Keratinocyte (primary cell): ENCODE measurements at regions not wholly inside any gene's neighbourhood (a gene's known extent, or its start where the extent isn't known, plus 50 kb on each side); places are given as distances from the start of the nearest gene placed in this dataset.

ENCODE experiments used
- DNase-seq: peaks from one replicate; pipeline ENCODE4 v3.0.0-alpha.2; 2011; ENCODE audit warnings: low read depth, missing footprints, low spot score
- FAIRE-seq: peaks from 2 replicates; lab custom pipeline; 2011; peaks lifted over from hg19 to GRCh38; lab: Jason Lieb, UNC
- H2AFZ ChIP-seq: 2 replicates; pipeline ENCODE4 v1.6.0; 2012; ENCODE audit warnings: low read length, control low read depth, inconsistent platforms; ENCODE audit not compliant: control insufficient read depth
- H3K27ac ChIP-seq: 2 replicates; pipeline ENCODE4 v1.5.1; 2011; ENCODE audit warnings: low read length; ENCODE audit not compliant: control insufficient read depth, insufficient read depth
- H3K27me3 ChIP-seq: 3 replicates; pipeline ENCODE4 v1.6.0; 2011; ENCODE audit warnings: low read length; ENCODE audit not compliant: control insufficient read depth, insufficient read depth; ENCODE audit errors: extremely low read depth
- H3K36me3 ChIP-seq, 2 experiments: 2 replicates in 1 of 2; 3 replicates in 1 of 2; pipeline ENCODE4 v1.5.1; 2011; ENCODE audit warnings: low read length in 2 of 2, mild to moderate bottlenecking in 1 of 2; ENCODE audit not compliant: control insufficient read depth in 2 of 2, insufficient read depth in 2 of 2; ENCODE audit errors: extremely low read depth in 1 of 2
- H3K4me1 ChIP-seq: 3 replicates; pipeline ENCODE4 v1.5.1; 2011; ENCODE audit warnings: low read length; ENCODE audit not compliant: control insufficient read depth, insufficient read depth; ENCODE audit errors: extremely low read depth
- H3K4me2 ChIP-seq: 3 replicates; pipeline ENCODE4 v1.6.0; 2011; ENCODE audit warnings: low read depth, low read length; ENCODE audit not compliant: control insufficient read depth, insufficient read depth; ENCODE audit errors: extremely low read depth
- H3K4me3 ChIP-seq, 3 experiments: fragments of 200-600 bp in 1 of 3; sonication (generic) in 1 of 3; 2 replicates in 2 of 3; 3 replicates in 1 of 3; pipeline ENCODE4 v1.5.1; 2011 to 2016; ENCODE audit warnings: low read length in 3 of 3, mild to moderate bottlenecking in 3 of 3, control low read depth in 2 of 3, inconsistent platforms in 1 of 3, low read depth in 1 of 3, mixed read lengths in 1 of 3, mixed run types in 1 of 3, moderate library complexity in 1 of 3; ENCODE audit not compliant: control insufficient read depth in 2 of 3, insufficient read depth in 2 of 3; ENCODE audit errors: extremely low read depth in 1 of 3
- H3K79me2 ChIP-seq: 2 replicates; pipeline ENCODE4 v1.6.0; 2012; ENCODE audit warnings: low read length; ENCODE audit not compliant: control insufficient read depth, insufficient read depth
- H3K9ac ChIP-seq: 3 replicates; pipeline ENCODE4 v1.6.0; 2011; ENCODE audit warnings: low read length; ENCODE audit not compliant: control insufficient read depth, insufficient read depth; ENCODE audit errors: extremely low read depth
- H3K9me1 ChIP-seq: 3 replicates; pipeline ENCODE4 v1.6.0; 2011; ENCODE audit warnings: low read length; ENCODE audit not compliant: control insufficient read depth, insufficient read depth; ENCODE audit errors: extremely low read depth
- H3K9me3 ChIP-seq: 2 replicates; pipeline ENCODE4 v1.5.1; 2012; ENCODE audit warnings: low read depth, low read length; ENCODE audit not compliant: control insufficient read depth
- H4K20me1 ChIP-seq: 3 replicates; pipeline ENCODE4 v1.6.0; 2011; ENCODE audit warnings: low read length; ENCODE audit not compliant: control insufficient read depth, insufficient read depth; ENCODE audit errors: extremely low read depth
- EZH2 ChIP-seq: IDR thresholded peaks from one replicate; pipeline ENCODE4 v1.6.1; 2012; ENCODE audit warnings: inconsistent platforms, mild to moderate bottlenecking, low read length, moderate library complexity
- dilution Hi-C: fragments of 300-500 bp; cut with MboI; formaldehyde crosslinking; loops from one replicate; pipeline ENCODE4 v1.7.0; 2020; ENCODE audit warnings: low sequenced_read_pairs; ENCODE audit not compliant: extremely low pct_ligation_motif_present
- TF ChIP-seq, protein P1 (sequence below), 3 experiments: IDR thresholded peaks in 1 of 3; conservative IDR thresholded peaks in 1 of 3; optimal IDR thresholded peaks in 1 of 3; 2 replicates in 2 of 3; 3 replicates in 1 of 3; pipeline versions ENCODE3 to v1.5.1; 2011; ENCODE audit warnings: low read length in 3 of 3, mild to moderate bottlenecking in 3 of 3, moderate library complexity in 2 of 3, control low read depth in 1 of 3, inconsistent platforms in 1 of 3; ENCODE audit not compliant: insufficient read depth in 2 of 3; ENCODE audit errors: extremely low read depth in 1 of 3

DNA sequence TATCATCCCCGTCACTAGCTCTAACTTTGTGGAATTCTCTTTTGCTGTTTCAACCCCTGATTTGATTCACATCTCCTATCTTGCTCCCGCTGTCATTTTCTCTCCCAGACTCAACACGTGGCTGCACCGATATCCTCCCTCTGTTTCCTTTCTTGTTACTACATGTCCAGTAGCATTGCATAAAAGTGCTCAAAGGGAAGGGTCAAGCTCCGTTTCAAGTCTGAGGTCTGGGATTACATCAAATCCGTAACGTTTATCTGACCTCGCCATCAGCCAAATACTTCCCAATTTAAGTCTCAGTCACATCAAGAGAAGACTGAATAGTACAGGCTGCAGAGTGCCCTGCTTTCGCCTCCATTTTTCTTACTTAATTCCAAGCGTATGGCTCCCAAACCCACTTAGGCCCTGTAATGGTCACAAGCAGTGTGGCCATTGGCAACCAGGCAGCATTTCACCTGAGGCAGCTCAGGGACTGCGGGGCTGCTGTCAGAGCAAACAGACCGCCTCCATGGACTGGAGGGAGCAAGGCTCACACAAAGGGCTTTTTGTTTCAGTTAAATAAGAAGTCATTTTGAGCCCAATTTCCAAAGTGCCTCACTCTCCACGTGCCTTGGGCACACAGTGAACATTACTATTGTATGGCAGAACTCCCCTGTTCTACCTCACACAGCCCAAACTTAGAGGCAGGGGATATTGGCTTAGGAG lies 217.8 kb downstream of the BCL11A start:
- dilution Hi-C loops: no loop called here
- Histone ChIP-seq H3K27me3 (no peaks in the 10 kb centered on the region), H3K36me3 (no peaks in the 10 kb centered on the region), H3K4me2 (no peak overlapping the region), H3K9ac (no peak overlapping the region), H3K4me3 (no peak overlapping the region), H4K20me1 (no peaks in the 10 kb centered on the region), H3K9me3 (no peaks in the 10 kb centered on the region), H3K27ac (no peak overlapping the region), H3K9me1 (no peaks in the 10 kb centered on the region), H2AFZ (no peak overlapping the region), H3K79me2 (no peaks in the 10 kb centered on the region), H3K4me1 (no peaks in the 10 kb centered on the region)
- no peak for TF ChIP-seq EZH2
- TF ChIP-seq, protein P1, sequence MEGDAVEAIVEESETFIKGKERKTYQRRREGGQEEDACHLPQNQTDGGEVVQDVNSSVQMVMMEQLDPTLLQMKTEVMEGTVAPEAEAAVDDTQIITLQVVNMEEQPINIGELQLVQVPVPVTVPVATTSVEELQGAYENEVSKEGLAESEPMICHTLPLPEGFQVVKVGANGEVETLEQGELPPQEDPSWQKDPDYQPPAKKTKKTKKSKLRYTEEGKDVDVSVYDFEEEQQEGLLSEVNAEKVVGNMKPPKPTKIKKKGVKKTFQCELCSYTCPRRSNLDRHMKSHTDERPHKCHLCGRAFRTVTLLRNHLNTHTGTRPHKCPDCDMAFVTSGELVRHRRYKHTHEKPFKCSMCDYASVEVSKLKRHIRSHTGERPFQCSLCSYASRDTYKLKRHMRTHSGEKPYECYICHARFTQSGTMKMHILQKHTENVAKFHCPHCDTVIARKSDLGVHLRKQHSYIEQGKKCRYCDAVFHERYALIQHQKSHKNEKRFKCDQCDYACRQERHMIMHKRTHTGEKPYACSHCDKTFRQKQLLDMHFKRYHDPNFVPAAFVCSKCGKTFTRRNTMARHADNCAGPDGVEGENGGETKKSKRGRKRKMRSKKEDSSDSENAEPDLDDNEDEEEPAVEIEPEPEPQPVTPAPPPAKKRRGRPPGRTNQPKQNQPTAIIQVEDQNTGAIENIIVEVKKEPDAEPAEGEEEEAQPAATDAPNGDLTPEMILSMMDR (optimal IDR thresholded peaks at IDR 0.05 in 1 of 3, IDR thresholded peaks at IDR 0.05 in 1 of 3, conservative IDR thresholded peaks at IDR 0.05 in 1 of 3; ENCODE audit: extremely low read depth in 1 of 3, insufficient read depth in 2 of 3, low read length in 3 of 3): no peak
- FAIRE-seq: no peak
- DNase-seq: no peak

DNA sequence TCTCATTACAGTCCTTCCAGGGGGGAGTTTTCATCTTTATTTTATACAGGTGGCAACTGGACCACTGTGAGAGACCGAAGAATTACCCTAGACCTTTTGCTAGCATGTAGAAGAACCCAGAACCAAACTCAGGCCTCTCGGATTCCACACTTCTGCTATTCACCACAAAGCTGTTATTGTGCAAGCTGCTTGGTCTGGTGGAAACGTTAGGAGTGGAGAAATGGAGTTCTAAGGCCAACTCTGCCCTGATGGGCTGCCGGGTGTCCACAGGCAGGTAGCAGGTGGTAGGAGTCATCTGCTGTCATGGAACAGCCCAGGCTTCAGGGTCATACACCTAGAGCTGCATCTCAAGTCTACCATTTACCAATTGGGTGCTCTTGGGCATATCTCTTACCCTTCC lies 218.8 kb downstream of the BCL11A start:
- Histone ChIP-seq H3K9ac (no peak overlapping the region), H2AFZ (no peak overlapping the region), H3K27ac (no peak overlapping the region), H3K9me3 (no peaks in the 10 kb centered on the region), H3K9me1 (no peaks in the 10 kb centered on the region), H3K4me3 (no peak overlapping the region), H3K79me2 (no peaks in the 10 kb centered on the region), H3K36me3 (no peaks in the 10 kb centered on the region), H3K4me1 (no peaks in the 10 kb centered on the region), H4K20me1 (no peaks in the 10 kb centered on the region), H3K27me3 (no peaks in the 10 kb centered on the region), H3K4me2 (no peak overlapping the region)
- DNase-seq (no peak), FAIRE-seq (no peak)
- TF ChIP-seq, protein P1 (optimal IDR thresholded peaks at IDR 0.05 in 1 of 3, IDR thresholded peaks at IDR 0.05 in 1 of 3, conservative IDR thresholded peaks at IDR 0.05 in 1 of 3; ENCODE audit: extremely low read depth in 1 of 3, insufficient read depth in 2 of 3, low read length in 3 of 3): no peak
- TF ChIP-seq EZH2: no peak
- dilution Hi-C loops: no loop called here
